Thyroid gland (tissue), 4 donors: ENCODE measurements at regions not wholly inside any gene's neighbourhood (a gene's known extent, or its start where the extent isn't known, plus 50 kb on each side); places are given as distances from the start of the nearest gene placed in this dataset.

ENCODE experiments used
- DNase-seq, 2 donors: peaks; one replicate each; pipeline ENCODE4 v3.0.0-alpha.2; 2019
- H3K27ac ChIP-seq, 3 donors: fragments of 200-600 bp; sonication (generic); 1 replicate in 2 of 3; 2 replicates in 1 of 3; pipeline ENCODE4 v1.5.1; 2016 to 2019; ENCODE audit warnings: mild to moderate bottlenecking in 1 of 3, moderate library complexity in 1 of 3
- H3K27me3 ChIP-seq: fragments of 200-600 bp; sonication (generic); one replicate; pipeline ENCODE4 v1.5.1; 2019
- H3K36me3 ChIP-seq, 2 donors: fragments of 200-600 bp; sonication (generic); one replicate each; pipeline ENCODE4 v1.5.1; 2016 to 2019
- H3K4me1 ChIP-seq, 2 donors: fragments of 200-600 bp; sonication (generic); one replicate each; pipeline ENCODE4 v1.5.1; 2017 to 2019
- H3K4me3 ChIP-seq, 3 donors: fragments of 200-600 bp; sonication (generic); replicated peaks in 1 of 3; 1 replicate in 2 of 3; 2 replicates in 1 of 3; pipeline ENCODE4 v1.5.1; 2016; ENCODE audit warnings: mild to moderate bottlenecking in 1 of 3
- H3K9me3 ChIP-seq: fragments of 200-600 bp; sonication (generic); one replicate; pipeline ENCODE4 v1.5.1; 2017
- POLR2A ChIP-seq, 2 donors: fragments of 450-650 bp; IDR thresholded peaks; one replicate each; pipeline ENCODE4 v1.6.1; 2017; ENCODE audit warnings: antibody characterized with exemption in 2 of 2, mild to moderate bottlenecking in 2 of 2, moderate library complexity in 1 of 2
- WGBS, 2 donors: methylation state at CpG; one replicate each; pipeline ENCODE4 v1.1.5; 2017; 5-methylcytosine and 5-hydroxymethylcytosine counted together
- intact Hi-C: fragments of 100-400 bp; cut with DNase I; formaldehyde crosslinking; loops from one replicate; pipeline ENCODE4 v1.15.1; 2023
- TF ChIP-seq, protein P1 (sequence below), 6 experiments: fragments of 200-600 bp in 3 of 6; fragments of 450-650 bp in 3 of 6; sonication (generic) in 3 of 6; IDR thresholded peaks; one replicate each; pipeline ENCODE4 v1.5.1; 2016 to 2019; ENCODE audit warnings: antibody characterized with exemption in 6 of 6, mild to moderate bottlenecking in 2 of 6, inconsistent platforms in 1 of 6, moderate library complexity in 1 of 6

DNA sequence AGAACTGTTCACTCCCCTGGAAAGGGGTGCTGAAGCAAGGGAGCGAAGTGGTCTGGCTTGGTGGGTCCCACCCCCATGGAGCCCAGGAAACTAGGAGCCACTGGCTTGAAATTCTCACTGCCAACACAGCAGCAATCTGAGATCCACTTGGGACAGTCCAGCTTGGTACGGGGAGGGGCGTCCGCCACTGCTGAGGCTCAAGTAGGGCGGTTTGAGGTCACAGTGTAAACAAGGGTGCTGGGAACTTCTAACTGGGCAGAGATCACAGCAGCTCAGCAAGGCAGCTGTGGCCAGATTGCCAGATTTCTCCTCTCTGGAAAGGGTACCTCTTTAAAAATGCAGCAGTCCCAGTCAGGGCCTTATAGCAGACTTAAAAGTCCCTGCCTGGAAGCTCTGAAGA is 53.9 kb upstream of the GALNTL6 start:
- intact Hi-C loops: no loop called here
- TF ChIP-seq, protein P1, sequence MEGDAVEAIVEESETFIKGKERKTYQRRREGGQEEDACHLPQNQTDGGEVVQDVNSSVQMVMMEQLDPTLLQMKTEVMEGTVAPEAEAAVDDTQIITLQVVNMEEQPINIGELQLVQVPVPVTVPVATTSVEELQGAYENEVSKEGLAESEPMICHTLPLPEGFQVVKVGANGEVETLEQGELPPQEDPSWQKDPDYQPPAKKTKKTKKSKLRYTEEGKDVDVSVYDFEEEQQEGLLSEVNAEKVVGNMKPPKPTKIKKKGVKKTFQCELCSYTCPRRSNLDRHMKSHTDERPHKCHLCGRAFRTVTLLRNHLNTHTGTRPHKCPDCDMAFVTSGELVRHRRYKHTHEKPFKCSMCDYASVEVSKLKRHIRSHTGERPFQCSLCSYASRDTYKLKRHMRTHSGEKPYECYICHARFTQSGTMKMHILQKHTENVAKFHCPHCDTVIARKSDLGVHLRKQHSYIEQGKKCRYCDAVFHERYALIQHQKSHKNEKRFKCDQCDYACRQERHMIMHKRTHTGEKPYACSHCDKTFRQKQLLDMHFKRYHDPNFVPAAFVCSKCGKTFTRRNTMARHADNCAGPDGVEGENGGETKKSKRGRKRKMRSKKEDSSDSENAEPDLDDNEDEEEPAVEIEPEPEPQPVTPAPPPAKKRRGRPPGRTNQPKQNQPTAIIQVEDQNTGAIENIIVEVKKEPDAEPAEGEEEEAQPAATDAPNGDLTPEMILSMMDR (IDR thresholded peaks at IDR 0.05): no peak
- TF ChIP-seq POLR2A (IDR thresholded peaks at IDR 0.05): no peak
- WGBS, 2 donors: 54 to 86% methylated on average over 4 to 5 of the region's 5 CpGs
- no peaks in the 10 kb centered on the region for H3K27me3 ChIP-seq
- H3K4me3 ChIP-seq: no peak overlapping the region
- no peaks in the 10 kb centered on the region for H3K9me3 ChIP-seq
- no peaks in the 10 kb centered on the region for H3K4me1 ChIP-seq
- no peaks in the 10 kb centered on the region for H3K36me3 ChIP-seq
- no peak overlapping the region for H3K27ac ChIP-seq
- no peak for DNase-seq

DNA sequence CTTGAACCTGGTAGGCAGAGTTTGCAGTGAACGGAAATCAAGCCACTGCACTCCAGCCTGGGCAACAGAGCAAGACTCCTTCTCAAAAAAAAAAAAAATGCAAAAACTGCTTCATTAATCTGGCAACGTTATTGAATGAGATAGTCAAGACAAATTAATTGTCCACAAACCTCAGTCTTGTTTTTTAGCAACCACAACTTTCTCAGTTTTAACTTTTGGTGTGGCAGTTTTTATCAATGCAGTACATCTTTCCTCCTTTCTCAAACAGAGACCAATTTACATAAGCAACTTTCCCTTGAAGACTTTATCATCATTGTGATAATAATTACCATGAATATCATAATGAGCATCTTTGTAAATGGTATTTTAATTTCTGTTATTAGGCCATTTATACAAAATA is 61.7 kb upstream of the GALNTL6 start:
- 75 to 82% methylated on average over 2 of the region's 2 CpGs for WGBS, 2 donors
- H3K27me3 ChIP-seq: no peaks in the 10 kb centered on the region
- H3K36me3 ChIP-seq: no peaks in the 10 kb centered on the region
- TF ChIP-seq, protein P1 (IDR thresholded peaks at IDR 0.05): no peak
- no peak for TF ChIP-seq POLR2A (IDR thresholded peaks at IDR 0.05)
- no peak for DNase-seq
- H3K27ac ChIP-seq: no peak overlapping the region
- no peak overlapping the region for H3K4me3 ChIP-seq
- intact Hi-C loops: no loop called here
- H3K4me1 ChIP-seq: no peaks in the 10 kb centered on the region
- no peaks in the 10 kb centered on the region for H3K9me3 ChIP-seq

DNA sequence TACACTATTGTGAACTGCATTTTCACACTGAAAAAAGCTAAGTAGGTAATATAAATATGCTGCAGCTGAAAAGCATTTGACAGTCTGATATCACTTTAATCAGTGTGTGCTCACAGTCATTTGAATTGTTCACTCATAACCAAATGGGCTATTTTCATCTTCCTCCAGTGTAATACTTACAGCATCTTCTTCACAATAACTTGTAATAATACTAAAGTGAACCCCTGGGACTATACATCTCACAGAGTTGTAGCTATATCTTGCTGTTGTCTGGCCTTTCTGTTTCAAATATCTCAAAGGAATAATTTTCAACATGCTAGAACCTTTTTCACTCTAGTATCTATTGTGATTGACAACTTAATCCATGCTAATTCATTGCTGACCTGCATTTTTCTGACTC is 66.8 kb upstream of the GALNTL6 start:
- no peaks in the 10 kb centered on the region for H3K4me1 ChIP-seq
- no peak overlapping the region for H3K27ac ChIP-seq
- H3K9me3 ChIP-seq: no peaks in the 10 kb centered on the region
- H3K36me3 ChIP-seq: no peaks in the 10 kb centered on the region
- TF ChIP-seq, protein P1 (IDR thresholded peaks at IDR 0.05): no peak
- no peak for TF ChIP-seq POLR2A (IDR thresholded peaks at IDR 0.05)
- H3K4me3 ChIP-seq: no peak overlapping the region
- DNase-seq: no peak
- H3K27me3 ChIP-seq: no peaks in the 10 kb centered on the region
- intact Hi-C loops: no loop called here

DNA sequence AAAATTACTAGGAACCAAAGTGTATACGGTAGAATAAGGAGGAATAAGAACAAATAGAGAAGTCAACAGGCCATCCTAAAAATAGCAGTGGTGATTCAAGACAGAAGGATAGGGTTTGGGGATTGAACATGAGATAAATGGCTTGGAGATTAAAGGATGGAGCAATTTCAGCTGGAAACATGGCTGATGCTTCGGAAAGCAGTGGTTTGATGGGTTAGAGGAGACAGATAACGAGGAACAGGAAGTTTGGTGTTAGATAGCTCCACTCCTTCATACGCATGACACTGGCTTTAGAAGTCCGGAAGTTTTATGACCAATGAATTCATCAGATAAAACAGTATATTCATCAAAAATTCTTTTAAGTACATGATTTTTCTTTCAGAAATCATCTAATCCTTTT is 70.8 kb upstream of the GALNTL6 start:
- Histone ChIP-seq H3K4me1 (no peaks in the 10 kb centered on the region), H3K36me3 (no peaks in the 10 kb centered on the region), H3K27ac (no peak overlapping the region), H3K4me3 (no peak overlapping the region), H3K27me3 (no peaks in the 10 kb centered on the region), H3K9me3 (no peaks in the 10 kb centered on the region)
- intact Hi-C loops: no loop called here
- DNase-seq: no peak
- TF ChIP-seq, protein P1 (IDR thresholded peaks at IDR 0.05): no peak
- no peak for TF ChIP-seq POLR2A (IDR thresholded peaks at IDR 0.05)
- 81 to 83% methylated on average over 5 of the region's 5 CpGs for WGBS, 2 donors

DNA sequence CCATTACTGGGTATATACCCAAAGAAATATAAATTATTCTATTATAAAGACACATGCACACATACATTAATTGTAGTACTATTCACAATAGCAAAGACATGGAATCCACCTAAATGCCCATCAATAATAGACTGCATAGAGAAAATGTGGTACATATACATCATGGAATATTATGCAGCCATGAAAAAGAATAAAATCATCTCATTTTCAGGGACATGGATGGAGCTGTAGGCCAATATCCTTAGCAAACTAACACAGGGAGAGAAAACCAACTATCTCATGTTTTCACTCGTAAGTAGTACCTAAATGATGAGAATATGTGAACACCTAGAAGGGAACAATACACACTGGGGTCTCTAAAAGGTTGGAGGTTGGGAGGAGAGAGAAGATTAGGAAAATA is 86.0 kb upstream of the GALNTL6 start:
- H3K36me3 ChIP-seq: no peaks in the 10 kb centered on the region
- 82% methylated on average over 1 of the region's 1 CpG for WGBS, 2 donors
- DNase-seq: no peak
- H3K4me3 ChIP-seq: no peak overlapping the region
- intact Hi-C loops: no loop called here
- peaks cover 5% of the 10 kb centered on the region for H3K9me3 ChIP-seq
- H3K27ac ChIP-seq: no peak overlapping the region
- TF ChIP-seq POLR2A (IDR thresholded peaks at IDR 0.05): no peak
- TF ChIP-seq, protein P1 (IDR thresholded peaks at IDR 0.05): no peak
- no peaks in the 10 kb centered on the region for H3K27me3 ChIP-seq
- no peaks in the 10 kb centered on the region for H3K4me1 ChIP-seq
